Ishikawa (cell line): ENCODE measurements at regions not wholly inside any gene's neighbourhood (a gene's known extent, or its start where the extent isn't known, plus 50 kb on each side); places are given as distances from the start of the nearest gene placed in this dataset.

Experiments used
- CEBPB ChIP-seq: IDR thresholded peaks from 2 replicates; pipeline ENCODE4 v1.6.1; 2012
- CREB1 ChIP-seq: IDR thresholded peaks from 2 replicates; pipeline ENCODE4 v1.6.1; 2012; ENCODE audit warnings: low read depth
- EGR1 ChIP-seq: IDR thresholded peaks from 2 replicates; pipeline ENCODE4 v1.6.1; 2012
- EP300 ChIP-seq: IDR thresholded peaks from 2 replicates; pipeline ENCODE4 v1.6.1; 2012; ENCODE audit warnings: borderline replicate concordance
- FOXM1 ChIP-seq: IDR thresholded peaks from 2 replicates; pipeline ENCODE4 v1.6.1; 2012; ENCODE audit warnings: low read depth, borderline replicate concordance
- NFIC ChIP-seq: IDR thresholded peaks from 2 replicates; pipeline ENCODE4 v1.6.1; 2012
- RAD21 ChIP-seq: IDR thresholded peaks from 2 replicates; pipeline ENCODE4 v1.6.1; 2012; ENCODE audit warnings: low read depth
- TAF1 ChIP-seq: IDR thresholded peaks from 2 replicates; pipeline ENCODE4 v1.6.1; 2012; ENCODE audit warnings: low read depth, mild to moderate bottlenecking
- TCF12 ChIP-seq: IDR thresholded peaks from 2 replicates; pipeline ENCODE4 v1.6.1; 2012; ENCODE audit warnings: low read depth
- TEAD4 ChIP-seq: IDR thresholded peaks from 2 replicates; pipeline ENCODE4 v1.6.1; 2012
- YY1 ChIP-seq: IDR thresholded peaks from 2 replicates; pipeline ENCODE4 v1.6.1; 2012; ENCODE audit warnings: low read depth
- ZBTB7A ChIP-seq: IDR thresholded peaks from 2 replicates; pipeline ENCODE4 v1.6.1; 2012; ENCODE audit warnings: low read depth
- TF ChIP-seq, protein P1 (sequence below): IDR thresholded peaks from 2 replicates; pipeline ENCODE4 v1.6.1; 2012
- TF ChIP-seq, protein P2 (sequence below): IDR thresholded peaks from 2 replicates; pipeline ENCODE4 v1.6.1; 2012; ENCODE audit warnings: low read depth, mild to moderate bottlenecking
- TF ChIP-seq, protein P3 (sequence below): IDR thresholded peaks from 2 replicates; pipeline ENCODE4 v1.6.1; 2012

DNA sequence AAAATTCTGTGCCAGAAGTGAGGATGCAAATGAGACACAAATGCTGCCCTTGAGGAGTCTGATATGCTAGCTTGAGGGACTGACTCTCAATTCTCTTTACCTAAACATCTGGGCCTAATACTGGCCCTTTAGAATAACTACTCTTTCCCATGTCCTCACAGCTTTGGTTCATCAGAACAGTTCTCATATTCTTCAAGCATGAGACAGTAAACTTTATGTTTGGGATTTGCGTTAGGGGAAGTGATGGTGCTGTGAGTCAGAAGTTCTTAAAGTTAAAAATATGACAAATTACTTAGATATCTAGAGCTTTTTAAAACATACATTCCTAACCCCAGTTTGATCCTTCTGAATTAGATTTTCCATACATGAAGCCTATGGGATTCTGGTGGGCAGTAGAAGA is 665.0 kb upstream of the RGMB start:
- no peak for TF ChIP-seq EP300
- TF ChIP-seq NFIC = no peak
- no peak for TF ChIP-seq EGR1
- no peak for TF ChIP-seq TEAD4
- no peak for TF ChIP-seq FOXM1
- TF ChIP-seq CREB1 = no peak
- no peak for TF ChIP-seq YY1
- TF ChIP-seq, protein P1, sequence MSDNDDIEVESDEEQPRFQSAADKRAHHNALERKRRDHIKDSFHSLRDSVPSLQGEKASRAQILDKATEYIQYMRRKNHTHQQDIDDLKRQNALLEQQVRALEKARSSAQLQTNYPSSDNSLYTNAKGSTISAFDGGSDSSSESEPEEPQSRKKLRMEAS = no peak
- no peak for TF ChIP-seq CEBPB

DNA sequence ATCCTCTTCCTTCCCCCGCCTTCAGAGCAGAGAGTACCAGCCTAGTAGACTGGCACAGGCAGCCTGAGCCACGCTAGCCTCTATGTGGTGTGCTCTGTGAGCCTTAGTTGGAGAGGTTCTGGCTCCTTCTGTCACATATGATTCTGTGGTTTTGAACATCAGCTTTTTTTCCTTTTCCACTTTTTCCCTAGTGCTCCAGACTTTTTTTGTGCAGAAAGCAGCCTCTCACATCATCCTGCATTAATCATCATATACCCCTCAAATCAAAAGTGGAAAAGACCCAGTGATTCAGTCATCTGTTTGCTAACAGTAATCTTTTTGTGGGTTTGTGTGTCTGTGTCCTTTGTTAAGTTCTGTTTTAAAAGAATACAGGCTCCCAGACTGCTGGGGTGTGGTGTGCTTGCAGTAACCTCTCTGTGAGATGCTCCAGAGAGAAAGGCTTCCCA is 663.9 kb upstream of the RGMB start:
- TF ChIP-seq YY1 = no peak
- TF ChIP-seq CREB1 = no peak
- no peak for TF ChIP-seq TEAD4
- TF ChIP-seq EP300 = no peak
- no peak for TF ChIP-seq TAF1
- no peak for TF ChIP-seq NFIC
- no peak for TF ChIP-seq CEBPB

DNA sequence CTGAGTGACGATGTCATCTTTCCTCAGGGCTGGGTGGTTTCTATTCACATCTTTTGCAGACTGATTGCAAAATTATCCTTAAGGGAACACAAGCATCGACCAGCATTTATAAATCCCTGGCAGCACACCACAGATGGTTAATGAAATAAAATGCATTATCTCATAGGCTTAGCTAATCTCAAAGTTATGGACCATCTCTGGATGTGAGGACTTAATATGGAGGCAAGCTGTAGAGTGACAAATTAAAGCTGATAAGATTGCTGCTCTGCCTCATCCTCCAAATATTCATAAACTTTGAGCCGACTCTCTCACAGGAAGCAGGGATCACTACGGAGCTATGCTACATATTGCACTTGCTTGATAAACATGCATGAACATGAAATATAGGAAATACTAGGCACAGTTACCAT is 663.2 kb upstream of the RGMB start:
- TF ChIP-seq FOXM1 (no peak), RAD21 (no peak), NFIC (no peak), TAF1 (no peak)
- TF ChIP-seq, protein P2, sequence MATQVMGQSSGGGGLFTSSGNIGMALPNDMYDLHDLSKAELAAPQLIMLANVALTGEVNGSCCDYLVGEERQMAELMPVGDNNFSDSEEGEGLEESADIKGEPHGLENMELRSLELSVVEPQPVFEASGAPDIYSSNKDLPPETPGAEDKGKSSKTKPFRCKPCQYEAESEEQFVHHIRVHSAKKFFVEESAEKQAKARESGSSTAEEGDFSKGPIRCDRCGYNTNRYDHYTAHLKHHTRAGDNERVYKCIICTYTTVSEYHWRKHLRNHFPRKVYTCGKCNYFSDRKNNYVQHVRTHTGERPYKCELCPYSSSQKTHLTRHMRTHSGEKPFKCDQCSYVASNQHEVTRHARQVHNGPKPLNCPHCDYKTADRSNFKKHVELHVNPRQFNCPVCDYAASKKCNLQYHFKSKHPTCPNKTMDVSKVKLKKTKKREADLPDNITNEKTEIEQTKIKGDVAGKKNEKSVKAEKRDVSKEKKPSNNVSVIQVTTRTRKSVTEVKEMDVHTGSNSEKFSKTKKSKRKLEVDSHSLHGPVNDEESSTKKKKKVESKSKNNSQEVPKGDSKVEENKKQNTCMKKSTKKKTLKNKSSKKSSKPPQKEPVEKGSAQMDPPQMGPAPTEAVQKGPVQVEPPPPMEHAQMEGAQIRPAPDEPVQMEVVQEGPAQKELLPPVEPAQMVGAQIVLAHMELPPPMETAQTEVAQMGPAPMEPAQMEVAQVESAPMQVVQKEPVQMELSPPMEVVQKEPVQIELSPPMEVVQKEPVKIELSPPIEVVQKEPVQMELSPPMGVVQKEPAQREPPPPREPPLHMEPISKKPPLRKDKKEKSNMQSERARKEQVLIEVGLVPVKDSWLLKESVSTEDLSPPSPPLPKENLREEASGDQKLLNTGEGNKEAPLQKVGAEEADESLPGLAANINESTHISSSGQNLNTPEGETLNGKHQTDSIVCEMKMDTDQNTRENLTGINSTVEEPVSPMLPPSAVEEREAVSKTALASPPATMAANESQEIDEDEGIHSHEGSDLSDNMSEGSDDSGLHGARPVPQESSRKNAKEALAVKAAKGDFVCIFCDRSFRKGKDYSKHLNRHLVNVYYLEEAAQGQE = no peak

DNA sequence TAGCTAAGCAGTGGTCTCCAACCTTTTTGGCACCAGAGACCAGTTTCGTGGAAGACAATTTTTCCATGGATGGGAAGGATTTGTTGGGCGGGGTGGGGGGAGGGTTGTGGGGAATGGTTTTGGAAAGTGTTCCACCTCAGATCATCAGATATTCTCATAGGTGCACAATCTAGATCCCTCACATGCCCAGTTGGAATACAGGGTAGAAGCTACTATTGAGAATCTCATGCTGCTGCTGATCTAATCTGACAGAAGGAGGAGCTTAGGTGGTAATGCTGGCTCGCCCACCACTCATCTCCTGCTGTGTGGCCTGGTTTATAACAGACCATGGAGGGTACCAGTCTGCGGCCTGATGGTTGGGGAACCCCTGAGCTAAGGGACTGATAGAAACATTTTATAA is 662.7 kb upstream of the RGMB start:
- TF ChIP-seq, protein P3, sequence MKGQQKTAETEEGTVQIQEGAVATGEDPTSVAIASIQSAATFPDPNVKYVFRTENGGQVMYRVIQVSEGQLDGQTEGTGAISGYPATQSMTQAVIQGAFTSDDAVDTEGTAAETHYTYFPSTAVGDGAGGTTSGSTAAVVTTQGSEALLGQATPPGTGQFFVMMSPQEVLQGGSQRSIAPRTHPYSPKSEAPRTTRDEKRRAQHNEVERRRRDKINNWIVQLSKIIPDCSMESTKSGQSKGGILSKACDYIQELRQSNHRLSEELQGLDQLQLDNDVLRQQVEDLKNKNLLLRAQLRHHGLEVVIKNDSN = no peak
- TF ChIP-seq TEAD4 = no peak
- no peak for TF ChIP-seq YY1
- no peak for TF ChIP-seq FOXM1
- no peak for TF ChIP-seq RAD21
- TF ChIP-seq, protein P1 = no peak
- no peak for TF ChIP-seq TAF1
- TF ChIP-seq ZBTB7A = no peak

DNA sequence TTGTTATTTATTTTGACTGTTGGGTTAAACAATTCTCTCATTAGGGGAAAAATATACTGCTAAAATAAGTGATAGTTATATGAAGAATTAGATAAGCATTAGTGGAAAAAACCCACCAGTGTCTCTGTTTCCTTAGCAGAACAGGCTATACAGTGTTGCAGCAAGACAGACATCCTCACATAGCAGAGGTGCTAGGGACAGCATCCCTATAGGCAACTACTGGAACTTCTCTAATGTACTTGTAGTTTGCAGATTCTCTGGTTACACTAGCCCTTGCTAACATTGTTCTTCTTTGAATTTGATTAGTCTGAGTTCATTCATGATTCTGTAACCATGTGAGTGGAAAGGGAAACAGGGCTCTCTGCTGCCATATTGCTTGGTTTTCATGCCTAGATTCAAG is 661.8 kb upstream of the RGMB start:
- TF ChIP-seq EP300 (no peak), TAF1 (no peak)
- TF ChIP-seq, protein P2 = no peak

DNA sequence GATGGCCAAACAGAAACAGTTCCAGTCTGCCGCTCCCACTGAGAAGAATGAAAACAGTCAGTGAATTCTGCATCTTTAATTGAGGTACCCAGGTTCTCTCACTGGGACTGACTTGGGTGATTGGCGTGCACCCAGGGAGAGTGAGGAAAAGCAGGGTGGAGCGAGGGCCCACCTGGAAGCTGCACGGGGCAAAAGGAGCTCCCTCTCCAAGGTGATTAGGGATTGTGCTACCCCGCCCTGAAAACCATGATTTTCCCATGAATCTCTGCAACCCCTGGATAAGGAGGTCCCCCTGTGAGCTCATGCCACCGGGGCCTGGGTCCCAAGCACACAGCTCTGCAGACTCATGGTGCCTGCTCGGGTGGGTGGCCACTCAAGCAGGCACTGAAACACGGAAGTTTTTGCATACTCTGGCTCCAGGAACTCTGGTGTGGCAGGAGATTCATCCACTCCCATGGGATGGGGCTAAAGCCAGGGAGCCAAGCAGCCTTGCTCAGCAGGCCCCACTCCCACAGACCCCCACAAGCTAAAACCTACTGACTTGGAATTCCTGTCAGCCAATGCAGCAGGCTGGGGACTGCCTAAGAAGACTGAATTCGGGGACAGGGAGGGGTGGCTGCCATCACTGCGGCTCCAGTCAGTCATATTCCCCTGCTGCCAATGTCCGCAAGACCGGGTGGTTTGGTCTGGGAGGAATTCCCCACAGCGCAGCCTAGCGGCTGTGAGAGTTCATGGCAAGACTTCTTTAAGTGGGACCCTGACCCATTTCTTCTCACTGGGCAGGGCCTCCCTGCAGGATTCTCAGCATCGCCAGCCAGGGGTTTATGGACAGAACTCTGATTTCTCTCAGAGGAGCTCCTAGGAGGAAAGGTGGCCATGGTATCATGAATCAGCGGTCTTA is 652.2 kb upstream of the RGMB start:
- TF ChIP-seq NFIC = no peak
- TF ChIP-seq FOXM1 = no peak

DNA sequence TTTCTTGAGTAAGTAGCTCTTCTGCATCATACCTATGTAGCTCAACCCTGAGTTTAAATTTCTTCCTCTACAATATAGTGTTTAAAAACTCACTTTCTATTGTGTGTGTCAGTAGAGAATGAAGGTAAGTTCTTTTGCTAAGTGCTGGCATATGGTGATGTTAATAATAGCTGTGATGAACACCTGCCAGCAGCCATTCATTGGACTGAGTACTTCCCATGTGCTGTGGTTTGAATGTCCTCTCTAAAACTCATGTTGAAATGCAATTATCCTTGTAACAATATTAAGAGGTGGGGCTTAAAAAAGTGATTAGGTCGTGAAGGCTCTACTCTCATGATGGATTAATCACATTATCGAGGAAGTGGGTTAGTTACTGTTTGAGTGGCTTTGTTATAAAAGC is 645.2 kb upstream of the RGMB start:
- TF ChIP-seq CREB1 (no peak), YY1 (no peak), NFIC (no peak), EGR1 (no peak), CEBPB (no peak), RAD21 (no peak), TAF1 (no peak), FOXM1 (no peak), ZBTB7A (no peak), TEAD4 (no peak), TCF12 (no peak)
- TF ChIP-seq, protein P1 = no peak
- TF ChIP-seq, protein P2 = no peak
